Stimulated activated memory B cell treated with anti-CD40 and anti-IgM and Interleukin-4, amounts not matched to agents 10 μg/mL and 1 μg/mL and 100 μg/mL, for 72 hours (primary cell): ENCODE measurements at regions not wholly inside any gene's neighbourhood (a gene's known extent, or its start where the extent isn't known, plus 50 kb on each side); places are given as distances from the start of the nearest gene placed in this dataset.

Experiments
- ATAC-seq: fragments of 150-1000 bp; cut with Tn5 transposase; 2 replicates; pipeline ENCODE4 v1.10.0; 2021
- H3K27ac Mint-ChIP-seq: one replicate; pipeline ENCODE4 v1.8.0; 2022; ENCODE audit warnings: mild to moderate bottlenecking, mixed read lengths
- H3K27me3 Mint-ChIP-seq: one replicate; pipeline ENCODE4 v1.8.0; 2022; ENCODE audit warnings: mixed read lengths
- H3K36me3 Mint-ChIP-seq: one replicate; pipeline ENCODE4 v1.8.0; 2022; ENCODE audit warnings: mixed read lengths
- H3K4me1 Mint-ChIP-seq: one replicate; pipeline ENCODE4 v1.8.0; 2022; ENCODE audit warnings: mixed read lengths
- H3K4me3 Mint-ChIP-seq: one replicate; pipeline ENCODE4 v1.8.0; 2022; ENCODE audit warnings: mild to moderate bottlenecking, moderate library complexity, mixed read lengths
- H3K9me3 Mint-ChIP-seq: one replicate; pipeline ENCODE4 v1.8.0; 2022; ENCODE audit warnings: mixed read lengths

DNA sequence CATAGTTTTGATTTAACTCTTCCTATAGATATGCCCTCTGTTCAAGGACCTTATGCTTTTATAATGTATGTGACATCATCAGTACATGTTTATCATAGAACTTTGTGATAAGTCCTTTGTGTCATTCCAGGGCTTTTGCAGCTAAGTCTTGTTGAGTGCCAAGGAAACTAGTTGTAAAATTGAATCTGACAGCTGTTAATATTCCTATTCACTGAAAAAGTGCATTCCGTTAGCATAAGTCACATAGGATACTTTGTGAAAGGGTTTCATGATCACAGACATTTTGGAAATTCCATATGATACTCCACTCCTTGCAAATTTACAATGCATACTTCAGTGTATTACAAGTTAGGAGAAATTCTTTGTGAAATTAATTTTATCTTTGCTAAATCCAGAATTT is 503.4 kb downstream of the CCDC85A start:
- Mint-ChIP-seq H3K9me3 (no peaks in the 10 kb centered on the region), H3K36me3 (no peaks in the 10 kb centered on the region), H3K27ac (no peak overlapping the region), H3K4me3 (no peak overlapping the region), H3K27me3 (no peaks in the 10 kb centered on the region), H3K4me1 (no peaks in the 10 kb centered on the region)
- no peak for ATAC-seq

DNA sequence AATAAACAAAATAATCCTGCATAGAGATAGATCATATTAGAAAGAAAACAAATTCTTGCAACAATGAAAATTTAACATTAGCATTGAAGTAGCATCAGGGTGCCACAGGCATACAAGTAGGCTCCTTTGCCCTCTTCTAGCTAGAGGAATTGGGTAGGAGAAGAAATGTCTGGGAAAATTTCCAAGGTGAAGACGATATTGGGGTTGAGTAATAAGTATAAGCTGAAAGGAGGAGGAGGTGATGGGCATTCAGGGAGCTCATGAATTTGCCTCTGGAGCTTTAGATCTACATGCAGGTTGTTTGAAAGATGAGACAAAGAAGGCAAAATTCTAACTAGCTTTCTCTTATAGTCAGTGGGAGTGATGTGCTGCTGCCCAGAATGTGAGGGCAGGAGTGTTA is 504.9 kb downstream of the CCDC85A start:
- no peaks in the 10 kb centered on the region for H3K4me1 Mint-ChIP-seq
- no peak overlapping the region for H3K27ac Mint-ChIP-seq
- no peaks in the 10 kb centered on the region for H3K36me3 Mint-ChIP-seq
- H3K9me3 Mint-ChIP-seq = no peaks in the 10 kb centered on the region
- no peak for ATAC-seq
- H3K27me3 Mint-ChIP-seq = no peaks in the 10 kb centered on the region
- H3K4me3 Mint-ChIP-seq = no peak overlapping the region

GRCh38 chr2:56693501-56693900 is 509.7 kb downstream of the CCDC85A start:
- no peak for ATAC-seq
- Mint-ChIP-seq H3K4me3 (no peak overlapping the region), H3K27ac (no peak overlapping the region), H3K27me3 (no peaks in the 10 kb centered on the region), H3K36me3 (no peaks in the 10 kb centered on the region), H3K4me1 (no peaks in the 10 kb centered on the region), H3K9me3 (no peaks in the 10 kb centered on the region)

GRCh38 chr2:56703001-56703400 is 519.2 kb downstream of the CCDC85A start:
- no peaks in the 10 kb centered on the region for H3K27me3 Mint-ChIP-seq
- no peak overlapping the region for H3K4me3 Mint-ChIP-seq
- no peak overlapping the region for H3K27ac Mint-ChIP-seq
- H3K9me3 Mint-ChIP-seq = peaks cover 9% of the 10 kb centered on the region
- no peak for ATAC-seq
- H3K36me3 Mint-ChIP-seq = no peaks in the 10 kb centered on the region
- no peaks in the 10 kb centered on the region for H3K4me1 Mint-ChIP-seq

GRCh38 chr2:56705713-56706112 is 521.9 kb downstream of the CCDC85A start:
- ATAC-seq = no peak
- no peaks in the 10 kb centered on the region for H3K4me1 Mint-ChIP-seq
- peaks cover 2% of the 10 kb centered on the region for H3K9me3 Mint-ChIP-seq
- H3K36me3 Mint-ChIP-seq = no peaks in the 10 kb centered on the region
- H3K27ac Mint-ChIP-seq = no peak overlapping the region
- H3K27me3 Mint-ChIP-seq = no peaks in the 10 kb centered on the region
- no peak overlapping the region for H3K4me3 Mint-ChIP-seq

GRCh38 chr2:56707218-56707617 is 523.4 kb downstream of the CCDC85A start:
- ATAC-seq = no peak
- no peak overlapping the region for H3K27ac Mint-ChIP-seq
- H3K9me3 Mint-ChIP-seq = peaks cover 2% of the 10 kb centered on the region
- no peaks in the 10 kb centered on the region for H3K4me1 Mint-ChIP-seq
- H3K36me3 Mint-ChIP-seq = no peaks in the 10 kb centered on the region
- no peaks in the 10 kb centered on the region for H3K27me3 Mint-ChIP-seq
- no peak overlapping the region for H3K4me3 Mint-ChIP-seq

DNA sequence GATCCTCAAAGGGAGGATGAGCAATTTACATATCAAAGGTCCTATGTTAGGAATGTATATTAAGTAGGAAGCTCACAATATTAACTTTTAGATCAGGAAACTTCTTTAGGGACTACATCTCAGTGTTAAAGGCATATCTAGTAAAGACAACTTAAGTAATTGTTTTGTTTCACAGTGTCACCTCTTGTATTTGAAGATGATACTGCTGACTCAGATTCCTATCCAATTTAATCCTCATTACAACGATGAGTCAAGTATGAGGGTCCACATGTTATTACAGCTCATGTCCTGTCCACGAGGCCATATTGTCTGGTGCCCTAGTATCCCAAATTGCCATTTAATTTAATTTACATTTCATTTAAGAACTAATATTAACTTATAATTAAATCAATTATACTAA is 523.9 kb downstream of the CCDC85A start:
- Mint-ChIP-seq H3K36me3 (no peaks in the 10 kb centered on the region), H3K27ac (no peak overlapping the region), H3K27me3 (no peaks in the 10 kb centered on the region), H3K4me1 (no peaks in the 10 kb centered on the region), H3K4me3 (no peak overlapping the region), H3K9me3 (peaks cover 2% of the 10 kb centered on the region)
- ATAC-seq = no peak

GRCh38 chr2:56709181-56709580 is 525.4 kb downstream of the CCDC85A start:
- Mint-ChIP-seq H3K36me3 (no peaks in the 10 kb centered on the region), H3K9me3 (peaks cover 2% of the 10 kb centered on the region), H3K27me3 (no peaks in the 10 kb centered on the region), H3K4me1 (no peaks in the 10 kb centered on the region), H3K27ac (no peak overlapping the region), H3K4me3 (no peak overlapping the region)
- ATAC-seq = no peak

- peaks cover 2% of the 10 kb centered on the region for H3K9me3 Mint-ChIP-seq
- no peaks in the 10 kb centered on the region for H3K4me1 Mint-ChIP-seq
- H3K36me3 Mint-ChIP-seq = no peaks in the 10 kb centered on the region
- no peak overlapping the region for H3K27ac Mint-ChIP-seq
- no peak overlapping the region for H3K4me3 Mint-ChIP-seq
- H3K27me3 Mint-ChIP-seq = no peaks in the 10 kb centered on the region
- ATAC-seq = no peak
Observed at GRCh38 chr2:56713161-56713676, 529.4 kb downstream of the CCDC85A start.

GRCh38 chr2:56713978-56714377 is 530.2 kb downstream of the CCDC85A start:
- Mint-ChIP-seq H3K4me1 (no peaks in the 10 kb centered on the region), H3K9me3 (peaks cover 2% of the 10 kb centered on the region), H3K4me3 (no peak overlapping the region), H3K27ac (no peak overlapping the region), H3K36me3 (no peaks in the 10 kb centered on the region), H3K27me3 (no peaks in the 10 kb centered on the region)
- ATAC-seq = no peak

GRCh38 chr2:56714400-56714799 is 530.6 kb downstream of the CCDC85A start:
- H3K27ac Mint-ChIP-seq = no peak overlapping the region

GRCh38 chr2:56715683-56716082 is 531.9 kb downstream of the CCDC85A start:
- Mint-ChIP-seq H3K4me1 (no peaks in the 10 kb centered on the region), H3K27me3 (no peaks in the 10 kb centered on the region), H3K36me3 (no peaks in the 10 kb centered on the region), H3K9me3 (peaks cover 5% of the 10 kb centered on the region), H3K4me3 (no peak overlapping the region), H3K27ac (no peak overlapping the region)
- no peak for ATAC-seq

More at GRCh38 chr2:56714400-56714799, 530.6 kb downstream of the CCDC85A start:
- H3K36me3 Mint-ChIP-seq = no peaks in the 10 kb centered on the region
- no peak for ATAC-seq
- no peaks in the 10 kb centered on the region for H3K27me3 Mint-ChIP-seq
- no peaks in the 10 kb centered on the region for H3K4me1 Mint-ChIP-seq
- peaks cover 2% of the 10 kb centered on the region for H3K9me3 Mint-ChIP-seq
- no peak overlapping the region for H3K4me3 Mint-ChIP-seq

- Mint-ChIP-seq H3K36me3 (no peaks in the 10 kb centered on the region), H3K4me3 (no peak overlapping the region), H3K4me1 (no peaks in the 10 kb centered on the region), H3K27ac (no peak overlapping the region), H3K27me3 (no peaks in the 10 kb centered on the region), H3K9me3 (peaks cover 7% of the 10 kb centered on the region)
- no peak for ATAC-seq
Observed at GRCh38 chr2:56718413-56718812, 534.6 kb downstream of the CCDC85A start.

GRCh38 chr2:56729212-56729611 is 545.4 kb downstream of the CCDC85A start:
- ATAC-seq = no peak
- Mint-ChIP-seq H3K4me1 (no peaks in the 10 kb centered on the region), H3K36me3 (no peaks in the 10 kb centered on the region), H3K4me3 (no peak overlapping the region), H3K27me3 (no peaks in the 10 kb centered on the region), H3K9me3 (no peaks in the 10 kb centered on the region), H3K27ac (no peak overlapping the region)

DNA sequence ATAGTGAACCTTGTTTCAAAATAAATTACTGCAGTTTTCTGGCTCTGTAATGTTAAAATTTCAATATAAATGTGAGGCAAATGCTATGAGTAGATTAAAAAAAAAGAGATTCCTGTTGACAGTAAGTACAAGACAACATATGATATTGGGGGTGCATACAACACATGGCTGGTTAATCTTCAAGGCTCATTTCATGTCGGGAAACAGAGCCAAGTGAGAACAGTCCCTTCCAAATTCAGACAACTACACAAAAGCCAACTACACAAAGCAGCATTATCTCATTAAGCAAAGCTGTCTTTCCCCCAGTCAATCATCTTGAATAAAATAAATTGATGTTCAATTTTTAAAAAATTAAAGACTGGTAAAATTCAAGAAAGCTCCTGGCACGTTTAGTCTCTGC is 549.2 kb downstream of the CCDC85A start:
- Mint-ChIP-seq H3K9me3 (no peaks in the 10 kb centered on the region), H3K4me1 (no peaks in the 10 kb centered on the region), H3K27ac (no peak overlapping the region), H3K36me3 (no peaks in the 10 kb centered on the region), H3K4me3 (no peak overlapping the region), H3K27me3 (no peaks in the 10 kb centered on the region)
- no peak for ATAC-seq

- Mint-ChIP-seq H3K4me3 (no peak overlapping the region), H3K27me3 (no peaks in the 10 kb centered on the region), H3K4me1 (no peaks in the 10 kb centered on the region), H3K36me3 (no peaks in the 10 kb centered on the region), H3K27ac (no peak overlapping the region), H3K9me3 (peaks cover 3% of the 10 kb centered on the region)
- no peak for ATAC-seq
Observed at GRCh38 chr2:56739413-56739812, 555.6 kb downstream of the CCDC85A start.

GRCh38 chr2:56741601-56742102 is 557.9 kb downstream of the CCDC85A start:
- Mint-ChIP-seq H3K4me3 (no peak overlapping the region), H3K9me3 (peaks cover 3% of the 10 kb centered on the region), H3K27me3 (no peaks in the 10 kb centered on the region), H3K27ac (no peak overlapping the region), H3K4me1 (no peaks in the 10 kb centered on the region), H3K36me3 (no peaks in the 10 kb centered on the region)
- no peak for ATAC-seq
